HG03342 (cell line): ENCODE measurements at regions not wholly inside any gene's neighbourhood (a gene's known extent, or its start where the extent isn't known, plus 50 kb on each side); places are given as distances from the start of the nearest gene placed in this dataset.
A peak's percentile ranks its signal among the peaks of the same experiment; 100 is the strongest.
"Not testable (repeated sequence)": the region's sequence is repeated elsewhere in the genome, so short reads cannot be mapped to it uniquely, and the experiment has no call there.

Experiments
- ATAC-seq: cut with Tn5 transposase; IDR thresholded peaks from one replicate; pipeline ENCODE4 v1.9.1; 2021; ENCODE audit warnings: mild to moderate bottlenecking, moderate library complexity; ENCODE audit not compliant: unreplicated experiment

- ATAC-seq = no peak
Measured at GRCh38 chr10:80697926-80698325, 160.2 kb downstream of the SH2D4B start.

- ATAC-seq = peak; percentile 93
Measured at GRCh38 chr10:80699602-80700039, 161.9 kb downstream of the SH2D4B start.

GRCh38 chr10:80700252-80700651, 162.6 kb downstream of the SH2D4B start:
- no peak for ATAC-seq

- ATAC-seq = no peak
Measured at GRCh38 chr10:80700760-80701444, 163.2 kb downstream of the SH2D4B start.

GRCh38 chr10:80701706-80702105, 164.0 kb downstream of the SH2D4B start:
- ATAC-seq = no peak

- ATAC-seq = no peak
Measured at GRCh38 chr10:80702143-80702542, 164.4 kb downstream of the SH2D4B start.

- no peak for ATAC-seq
Measured at GRCh38 chr10:80705899-80706298, 168.2 kb downstream of the SH2D4B start.

GRCh38 chr10:80708185-80708584, 170.5 kb downstream of the SH2D4B start:
- ATAC-seq = no peak

GRCh38 chr10:80708808-80709207, 171.1 kb downstream of the SH2D4B start:
- no peak for ATAC-seq

GRCh38 chr10:80709866-80710265, 172.2 kb downstream of the SH2D4B start:
- no peak for ATAC-seq

- ATAC-seq = no peak
Measured at GRCh38 chr10:80713398-80713928, 175.8 kb downstream of the SH2D4B start.

- ATAC-seq = no peak
Measured at GRCh38 chr10:80714566-80714965, 176.9 kb downstream of the SH2D4B start.

- ATAC-seq = no peak
Measured at GRCh38 chr10:80718024-80718423, 180.3 kb downstream of the SH2D4B start.

GRCh38 chr10:80719935-80720334, 182.2 kb downstream of the SH2D4B start:
- no peak for ATAC-seq

GRCh38 chr10:80720549-80720948, 182.8 kb downstream of the SH2D4B start:
- no peak for ATAC-seq

GRCh38 chr10:80728354-80728753, 190.7 kb downstream of the SH2D4B start:
- not testable (repeated sequence) for ATAC-seq

GRCh38 chr10:80729896-80730295, 192.2 kb downstream of the SH2D4B start:
- no peak for ATAC-seq

GRCh38 chr10:80730522-80730921, 192.8 kb downstream of the SH2D4B start:
- ATAC-seq = no peak

GRCh38 chr10:80734589-80734988, 196.9 kb downstream of the SH2D4B start:
- ATAC-seq = no peak

- no peak for ATAC-seq
Measured at GRCh38 chr10:80737209-80737608, 199.5 kb downstream of the SH2D4B start.

- ATAC-seq = no peak
Measured at GRCh38 chr10:80739328-80739727, 201.6 kb downstream of the SH2D4B start.

- ATAC-seq = no peak
Measured at GRCh38 chr10:80739963-80740715, 202.4 kb downstream of the SH2D4B start.
